ENCODE measurements at regions not wholly inside any gene's neighbourhood (a gene's known extent, or its start where the extent isn't known, plus 50 kb on each side); places are given as distances from the start of the nearest gene placed in this dataset.

- in situ Hi-C loops (cut with HindIII; ENCODE audit: low pct_ligation_motif_present, low sequenced_read_pairs): no loop called here
- no peak for TF ChIP-seq CTCF (IDR thresholded peaks at IDR 0.05; ENCODE audit: low read depth, low read length, missing control alignments)
- H3K27me3 ChIP-seq (replicated peaks): no peaks in the 10 kb centered on the region
- H3K4me3 ChIP-seq (ENCODE audit: low read depth, low read length): no peak overlapping the region
- DNase-seq: peak; percentile 88
- H3K36me3 ChIP-seq (replicated peaks): no peaks in the 10 kb centered on the region
- H3K27ac ChIP-seq: peak overlapping the region; percentile 49
These were observed 1520.0 kb upstream of the SLC10A2 start for GRCh38 chr13:104586051-104586746.

- Histone ChIP-seq H3K27me3 (replicated peaks) (no peaks in the 10 kb centered on the region), H3K27ac (peak overlapping the region; percentile 23), H3K36me3 (replicated peaks) (no peaks in the 10 kb centered on the region), H3K4me3 (ENCODE audit: low read depth, low read length) (no peak overlapping the region)
- in situ Hi-C loops (cut with HindIII; ENCODE audit: low pct_ligation_motif_present, low sequenced_read_pairs): no loop called here
- no peak for TF ChIP-seq CTCF (IDR thresholded peaks at IDR 0.05; ENCODE audit: low read depth, low read length, missing control alignments)
- peak; percentile 33 for DNase-seq
These were observed 1518.3 kb upstream of the SLC10A2 start for GRCh38 chr13:104584481-104584880.

- no peaks in the 10 kb centered on the region for H3K27me3 ChIP-seq (replicated peaks)
- H3K27ac ChIP-seq: no peak overlapping the region
- H3K36me3 ChIP-seq (replicated peaks): no peaks in the 10 kb centered on the region
- TF ChIP-seq CTCF (IDR thresholded peaks at IDR 0.05; ENCODE audit: low read depth, low read length, missing control alignments): no peak
- H3K4me3 ChIP-seq (ENCODE audit: low read depth, low read length): no peak overlapping the region
- no peak for DNase-seq
- in situ Hi-C loops (cut with HindIII; ENCODE audit: low pct_ligation_motif_present, low sequenced_read_pairs): no loop called here
These were observed 1514.7 kb upstream of the SLC10A2 start for GRCh38 chr13:104580931-104581330.

- DNase-seq: peak; percentile 54
- no peak for TF ChIP-seq CTCF (IDR thresholded peaks at IDR 0.05; ENCODE audit: low read depth, low read length, missing control alignments)
- H3K27me3 ChIP-seq (replicated peaks): no peaks in the 10 kb centered on the region
- no peaks in the 10 kb centered on the region for H3K36me3 ChIP-seq (replicated peaks)
- in situ Hi-C loops (cut with HindIII; ENCODE audit: low pct_ligation_motif_present, low sequenced_read_pairs): no loop called here
- no peak overlapping the region for H3K4me3 ChIP-seq (ENCODE audit: low read depth, low read length)
- H3K27ac ChIP-seq: no peak overlapping the region
These were observed 1511.0 kb upstream of the SLC10A2 start for GRCh38 chr13:104577071-104577815.

GRCh38 chr13:104571893-104572229 is 1505.6 kb upstream of the SLC10A2 start:
- no peak for DNase-seq
- H3K36me3 ChIP-seq (replicated peaks): no peaks in the 10 kb centered on the region
- in situ Hi-C loops (cut with HindIII; ENCODE audit: low pct_ligation_motif_present, low sequenced_read_pairs): no loop called here
- no peak for TF ChIP-seq CTCF (IDR thresholded peaks at IDR 0.05; ENCODE audit: low read depth, low read length, missing control alignments)
- H3K27ac ChIP-seq: peak overlapping the region; percentile 3
- no peaks in the 10 kb centered on the region for H3K27me3 ChIP-seq (replicated peaks)
- no peak overlapping the region for H3K4me3 ChIP-seq (ENCODE audit: low read depth, low read length)

Data from brain microvascular endothelial cell (primary cell).